DND-41 (cell line): ENCODE measurements at regions not wholly inside any gene's neighbourhood (a gene's known extent, or its start where the extent isn't known, plus 50 kb on each side); places are given as distances from the start of the nearest gene placed in this dataset.

Source experiments
- ATAC-seq: fragments of 200-7000 bp; cut with Tn5 transposase; 3 replicates; pipeline ENCODE4 v1.9.1; 2021; ENCODE audit warnings: low read depth; ENCODE audit not compliant: insufficient read depth
- DNase-seq: peaks from one replicate; pipeline ENCODE4 v3.0.0-alpha.2; 2020
- H2AFZ ChIP-seq: 2 replicates; pipeline ENCODE4 v1.6.0; 2012; ENCODE audit warnings: low read depth, low read length
- H3K27ac ChIP-seq: 2 replicates; pipeline ENCODE4 v1.5.1; 2012; ENCODE audit warnings: low read length, inconsistent platforms
- H3K27me3 ChIP-seq: fragments of 200-600 bp; sonication (generic); 2 replicates; pipeline ENCODE4 v1.6.0; 2012; ENCODE audit warnings: low read length, mild to moderate bottlenecking, inconsistent platforms; ENCODE audit not compliant: insufficient read depth, poor library complexity
- H3K36me3 ChIP-seq: 2 replicates; pipeline ENCODE4 v1.5.1; 2012; ENCODE audit warnings: low read length, inconsistent platforms; ENCODE audit not compliant: insufficient read depth
- H3K4me1 ChIP-seq: 2 replicates; pipeline ENCODE4 v1.5.1; 2012; ENCODE audit warnings: mild to moderate bottlenecking, low read length; ENCODE audit not compliant: insufficient read depth
- H3K4me2 ChIP-seq: 2 replicates; pipeline ENCODE4 v1.6.0; 2012; ENCODE audit warnings: mild to moderate bottlenecking, moderate library complexity, low read length, inconsistent platforms; ENCODE audit not compliant: insufficient read depth
- H3K4me3 ChIP-seq, 2 experiments: fragments of 200-600 bp in 1 of 2; shearing (Covaris generic) in 1 of 2; 2 replicates each; pipeline ENCODE4 v1.5.1; 2012 to 2016; ENCODE audit warnings: inconsistent platforms in 2 of 2, low read length in 2 of 2, mild to moderate bottlenecking in 2 of 2, low read depth in 1 of 2, moderate library complexity in 1 of 2
- H3K79me2 ChIP-seq: 2 replicates; pipeline ENCODE4 v1.6.0; 2012; ENCODE audit warnings: low read length, inconsistent platforms; ENCODE audit not compliant: insufficient read depth
- H3K9ac ChIP-seq: 2 replicates; pipeline ENCODE4 v1.6.0; 2012; ENCODE audit warnings: low read depth, mild to moderate bottlenecking, inconsistent platforms, low read length, moderate library complexity
- H3K9me3 ChIP-seq: 2 replicates; pipeline ENCODE4 v1.5.1; 2012; ENCODE audit warnings: low read length, moderate library complexity, mild to moderate bottlenecking, inconsistent platforms; ENCODE audit not compliant: insufficient read depth, severe bottlenecking
- H4K20me1 ChIP-seq: 2 replicates; pipeline ENCODE4 v1.6.0; 2012; ENCODE audit warnings: low read length; ENCODE audit not compliant: insufficient read depth
- CTCF ChIP-seq: IDR thresholded peaks from 2 replicates; pipeline ENCODE4 v1.5.1; 2012; ENCODE audit warnings: borderline replicate concordance, low read length, moderate library complexity, mild to moderate bottlenecking; ENCODE audit not compliant: poor library complexity, severe bottlenecking; ENCODE audit errors: extremely low read depth
- EZH2 ChIP-seq: IDR thresholded peaks from 3 replicates; pipeline ENCODE4 v1.6.1; 2012; ENCODE audit warnings: borderline replicate concordance, low read depth, mild to moderate bottlenecking, moderate library complexity, low read length, inconsistent platforms; ENCODE audit not compliant: severe bottlenecking

DNA sequence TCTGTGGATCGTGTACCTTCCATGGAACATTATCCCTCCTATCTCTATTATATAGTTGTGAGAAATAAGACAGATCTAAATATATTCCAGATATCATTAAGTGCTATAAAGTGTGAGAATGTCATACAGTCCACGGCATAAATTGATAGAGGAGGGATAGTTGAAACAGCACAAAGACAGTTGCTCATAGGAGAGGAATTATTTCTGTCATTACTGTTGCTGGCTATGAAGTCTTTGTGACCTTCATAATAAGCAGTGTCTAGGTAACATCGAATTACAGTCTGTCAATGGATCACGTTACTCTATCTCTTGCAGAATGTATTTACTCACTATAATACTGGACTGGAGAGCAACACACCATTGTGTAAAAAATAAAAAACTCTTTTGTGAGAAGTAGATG is 671.5 kb upstream of the PCDH20 start:
- Histone ChIP-seq H3K4me1 (no peaks in the 10 kb centered on the region), H3K4me2 (no peak overlapping the region), H2AFZ (no peak overlapping the region), H3K4me3 (no peak overlapping the region), H3K36me3 (no peaks in the 10 kb centered on the region), H4K20me1 (no peaks in the 10 kb centered on the region), H3K9ac (no peak overlapping the region), H3K9me3 (no peaks in the 10 kb centered on the region), H3K27me3 (no peaks in the 10 kb centered on the region), H3K27ac (no peak overlapping the region), H3K79me2 (no peaks in the 10 kb centered on the region)
- DNase-seq (no peak), ATAC-seq (no peak)
- no peak for TF ChIP-seq EZH2
- no peak for TF ChIP-seq CTCF

DNA sequence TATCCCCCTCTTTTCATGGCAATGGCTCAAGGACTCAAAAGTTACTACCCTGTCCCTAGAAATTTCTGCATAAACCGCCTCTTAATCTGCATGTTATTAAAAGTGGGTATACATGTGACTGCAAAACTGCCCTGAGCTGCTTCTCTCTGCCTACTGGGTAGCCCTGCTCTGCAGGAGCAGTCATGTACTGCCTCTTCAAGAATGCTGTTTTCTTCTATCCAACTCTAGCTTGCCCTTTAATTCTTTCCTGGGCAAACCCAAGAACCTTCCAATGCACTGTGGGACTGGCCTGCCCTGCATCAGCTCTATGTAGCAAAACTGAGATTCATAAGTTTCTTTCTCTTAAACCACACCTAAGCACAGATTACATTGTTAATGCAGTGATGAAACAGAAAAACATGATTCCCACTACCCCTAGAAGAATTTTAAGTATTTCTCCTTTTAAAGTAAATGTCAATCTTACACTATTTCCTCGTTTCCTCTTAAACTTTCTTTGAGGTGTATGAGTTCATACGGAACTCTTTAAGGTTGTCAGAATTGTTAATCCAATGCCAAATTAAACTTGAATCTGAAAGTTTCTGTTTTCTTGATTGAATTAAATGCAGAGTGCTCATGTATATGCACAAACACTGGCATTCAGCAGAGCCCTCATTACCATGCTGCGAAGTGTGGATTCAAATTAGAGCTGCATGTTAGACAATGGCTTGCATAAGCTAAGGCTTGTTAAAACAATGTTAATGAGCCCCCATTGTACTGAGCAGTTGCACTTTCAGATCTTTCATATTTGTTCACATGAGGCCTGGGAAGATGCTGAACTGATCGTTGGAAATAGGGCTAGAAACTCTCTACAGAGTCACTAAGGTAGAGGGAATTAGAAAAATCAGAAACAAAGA is 669.9 kb upstream of the PCDH20 start:
- Histone ChIP-seq H3K9me3 (no peaks in the 10 kb centered on the region), H3K9ac (no peak overlapping the region), H3K27me3 (no peaks in the 10 kb centered on the region), H3K4me2 (no peak overlapping the region), H3K4me3 (no peak overlapping the region), H2AFZ (no peak overlapping the region), H3K27ac (no peak overlapping the region), H3K4me1 (no peaks in the 10 kb centered on the region), H4K20me1 (no peaks in the 10 kb centered on the region), H3K36me3 (no peaks in the 10 kb centered on the region), H3K79me2 (no peaks in the 10 kb centered on the region)
- TF ChIP-seq EZH2 (no peak), CTCF (no peak)
- ATAC-seq (no peak), DNase-seq (no peak)

- no peak overlapping the region for H3K4me2 ChIP-seq
- ATAC-seq (no peak), DNase-seq (no peak)
- H3K36me3 ChIP-seq, result no peaks in the 10 kb centered on the region
- no peak overlapping the region for H3K4me3 ChIP-seq
- H3K9me3 ChIP-seq, result no peaks in the 10 kb centered on the region
- no peaks in the 10 kb centered on the region for H3K79me2 ChIP-seq
- H2AFZ ChIP-seq, result no peak overlapping the region
- no peak overlapping the region for H3K27ac ChIP-seq
- H3K9ac ChIP-seq, result no peak overlapping the region
- H4K20me1 ChIP-seq, result no peaks in the 10 kb centered on the region
- H3K27me3 ChIP-seq, result no peaks in the 10 kb centered on the region
- H3K4me1 ChIP-seq, result no peaks in the 10 kb centered on the region
- TF ChIP-seq EZH2 (no peak), CTCF (no peak)
Observed at GRCh38 chr13:62084728-62085127, 669.1 kb upstream of the PCDH20 start.
